HEK293 (cell line): ENCODE measurements at regions not wholly inside any gene's neighbourhood (a gene's known extent, or its start where the extent isn't known, plus 50 kb on each side); places are given as distances from the start of the nearest gene placed in this dataset.

Experiments
- ZNF133 ChIP-seq: fragments of 450-650 bp; formaldehyde crosslinking; IDR thresholded peaks from 2 replicates; pipeline ENCODE4 v1.5.1; 2016; ENCODE audit warnings: missing biosample characterization, missing genetic modification characterization
- TF ChIP-seq, protein P1 (sequence below): fragments of 450-650 bp; formaldehyde crosslinking; IDR thresholded peaks from 2 replicates; pipeline ENCODE4 v1.5.1; 2016; ENCODE audit warnings: missing biosample characterization, missing genetic modification characterization

DNA sequence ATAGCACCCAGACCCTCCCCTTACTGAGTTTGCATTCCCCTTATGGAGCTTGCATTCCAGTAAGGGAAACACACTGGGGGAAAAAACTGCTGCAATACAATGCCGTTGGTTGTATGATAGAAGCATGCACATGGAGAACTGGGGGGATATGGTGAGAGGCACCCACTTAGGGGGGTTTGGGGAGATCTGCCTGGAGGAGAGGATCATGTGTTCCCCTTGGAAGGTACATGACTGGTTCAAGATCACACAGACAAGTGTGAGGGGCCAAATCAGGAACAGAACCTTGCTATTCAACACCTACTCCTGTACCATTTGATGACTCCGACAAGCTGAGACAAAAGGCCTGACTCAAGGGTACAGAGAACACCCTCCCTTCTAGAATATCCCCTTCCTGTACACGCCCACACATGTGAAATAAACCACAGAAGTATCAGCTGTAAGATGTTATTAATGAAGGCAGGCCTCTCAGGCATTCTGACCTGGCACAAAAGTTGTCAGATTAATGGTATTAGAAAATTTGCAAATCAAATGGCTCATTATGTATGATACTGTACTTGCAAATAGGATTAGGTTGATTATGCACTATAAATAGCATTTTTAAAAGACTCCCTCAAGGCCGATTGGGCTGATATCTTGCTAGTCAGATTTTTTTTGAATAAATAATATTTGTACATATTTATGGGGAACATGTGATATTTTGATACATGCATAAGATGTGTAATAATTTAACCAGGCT lies 122.2 kb downstream of the NPY start:
- TF ChIP-seq, protein P1, sequence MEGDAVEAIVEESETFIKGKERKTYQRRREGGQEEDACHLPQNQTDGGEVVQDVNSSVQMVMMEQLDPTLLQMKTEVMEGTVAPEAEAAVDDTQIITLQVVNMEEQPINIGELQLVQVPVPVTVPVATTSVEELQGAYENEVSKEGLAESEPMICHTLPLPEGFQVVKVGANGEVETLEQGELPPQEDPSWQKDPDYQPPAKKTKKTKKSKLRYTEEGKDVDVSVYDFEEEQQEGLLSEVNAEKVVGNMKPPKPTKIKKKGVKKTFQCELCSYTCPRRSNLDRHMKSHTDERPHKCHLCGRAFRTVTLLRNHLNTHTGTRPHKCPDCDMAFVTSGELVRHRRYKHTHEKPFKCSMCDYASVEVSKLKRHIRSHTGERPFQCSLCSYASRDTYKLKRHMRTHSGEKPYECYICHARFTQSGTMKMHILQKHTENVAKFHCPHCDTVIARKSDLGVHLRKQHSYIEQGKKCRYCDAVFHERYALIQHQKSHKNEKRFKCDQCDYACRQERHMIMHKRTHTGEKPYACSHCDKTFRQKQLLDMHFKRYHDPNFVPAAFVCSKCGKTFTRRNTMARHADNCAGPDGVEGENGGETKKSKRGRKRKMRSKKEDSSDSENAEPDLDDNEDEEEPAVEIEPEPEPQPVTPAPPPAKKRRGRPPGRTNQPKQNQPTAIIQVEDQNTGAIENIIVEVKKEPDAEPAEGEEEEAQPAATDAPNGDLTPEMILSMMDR (tag by site-specific recombination): no peak
- no peak for TF ChIP-seq ZNF133 (tag by site-specific recombination)
